ENCODE measurements at regions not wholly inside any gene's neighbourhood (a gene's known extent, or its start where the extent isn't known, plus 50 kb on each side); places are given as distances from the start of the nearest gene placed in this dataset.

DNA sequence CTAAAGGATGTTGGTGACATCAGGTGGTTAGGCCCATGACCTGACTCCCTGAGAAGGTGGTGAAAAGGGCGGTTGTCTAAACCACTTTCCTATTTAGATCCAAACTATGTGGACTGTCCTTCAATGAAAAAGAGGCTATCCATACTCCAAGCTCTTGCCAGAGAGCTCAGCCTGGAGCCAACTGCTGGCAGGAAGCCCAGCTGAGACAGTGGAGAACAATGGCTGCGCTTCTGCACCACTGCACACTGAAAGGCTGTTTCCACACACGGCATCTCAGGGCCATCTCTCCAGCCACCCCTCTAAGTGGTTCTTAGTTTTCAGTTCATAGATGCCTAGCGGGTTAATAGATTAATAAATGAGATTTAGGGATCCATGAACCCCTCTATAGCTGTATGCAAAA is 488.8 kb upstream of the ZMIZ1 start:
- Histone ChIP-seq H3K4me3 (no peak overlapping the region), H3K27ac (no peak overlapping the region), H3K36me3 (no peaks in the 10 kb centered on the region), H3K4me1 (peaks cover 3% of the 10 kb centered on the region), H3K9me3 (no peaks in the 10 kb centered on the region), H3K27me3 (no peaks in the 10 kb centered on the region)
- no peak for TF ChIP-seq EP300 (IDR thresholded peaks at IDR 0.05)
- TF ChIP-seq, protein P1, sequence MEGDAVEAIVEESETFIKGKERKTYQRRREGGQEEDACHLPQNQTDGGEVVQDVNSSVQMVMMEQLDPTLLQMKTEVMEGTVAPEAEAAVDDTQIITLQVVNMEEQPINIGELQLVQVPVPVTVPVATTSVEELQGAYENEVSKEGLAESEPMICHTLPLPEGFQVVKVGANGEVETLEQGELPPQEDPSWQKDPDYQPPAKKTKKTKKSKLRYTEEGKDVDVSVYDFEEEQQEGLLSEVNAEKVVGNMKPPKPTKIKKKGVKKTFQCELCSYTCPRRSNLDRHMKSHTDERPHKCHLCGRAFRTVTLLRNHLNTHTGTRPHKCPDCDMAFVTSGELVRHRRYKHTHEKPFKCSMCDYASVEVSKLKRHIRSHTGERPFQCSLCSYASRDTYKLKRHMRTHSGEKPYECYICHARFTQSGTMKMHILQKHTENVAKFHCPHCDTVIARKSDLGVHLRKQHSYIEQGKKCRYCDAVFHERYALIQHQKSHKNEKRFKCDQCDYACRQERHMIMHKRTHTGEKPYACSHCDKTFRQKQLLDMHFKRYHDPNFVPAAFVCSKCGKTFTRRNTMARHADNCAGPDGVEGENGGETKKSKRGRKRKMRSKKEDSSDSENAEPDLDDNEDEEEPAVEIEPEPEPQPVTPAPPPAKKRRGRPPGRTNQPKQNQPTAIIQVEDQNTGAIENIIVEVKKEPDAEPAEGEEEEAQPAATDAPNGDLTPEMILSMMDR (IDR thresholded peaks at IDR 0.05): no peak
- no peak for TF ChIP-seq POLR2AphosphoS5 (IDR thresholded peaks at IDR 0.05)
- no peak for TF ChIP-seq POLR2A (IDR thresholded peaks at IDR 0.05)
- DNase-seq (ENCODE audit: low spot score in 2 of 2): no peak
- 85% methylated on average over 2 of the region's 4 CpGs for WGBS

GRCh38 chr10:78581133-78581694 is 487.6 kb upstream of the ZMIZ1 start:
- Histone ChIP-seq H3K36me3 (no peaks in the 10 kb centered on the region), H3K9me3 (no peaks in the 10 kb centered on the region), H3K27me3 (no peaks in the 10 kb centered on the region), H3K4me1 (peaks cover 3% of the 10 kb centered on the region), H3K27ac (no peak overlapping the region), H3K4me3 (no peak overlapping the region)
- WGBS: 83% methylated on average over 4 of the region's 4 CpGs
- TF ChIP-seq EP300 (IDR thresholded peaks at IDR 0.05): no peak
- TF ChIP-seq, protein P1 (IDR thresholded peaks at IDR 0.05): no peak
- no peak for DNase-seq (ENCODE audit: low spot score in 2 of 2)

DNA sequence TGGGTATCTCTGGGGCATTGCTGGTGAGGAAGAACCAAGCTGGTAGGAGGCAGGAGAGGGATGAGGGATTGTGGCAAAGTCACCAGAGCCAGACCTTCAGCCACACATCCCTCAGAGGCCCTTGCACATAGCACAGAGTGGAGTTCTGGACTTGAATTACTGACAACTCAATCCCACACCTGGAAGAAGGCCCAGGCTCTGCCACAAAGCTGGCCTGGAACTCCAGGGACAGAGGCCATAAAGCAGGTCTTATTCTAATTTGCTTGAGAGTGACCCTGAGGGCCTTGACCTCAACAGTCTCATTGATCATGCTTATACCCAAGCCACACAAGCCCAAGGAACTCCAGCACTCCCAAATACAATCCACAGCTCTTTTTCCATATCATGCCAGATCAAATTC is 486.2 kb upstream of the ZMIZ1 start:
- Histone ChIP-seq H3K4me1 (peaks cover 3% of the 10 kb centered on the region), H3K27me3 (no peaks in the 10 kb centered on the region), H3K9me3 (no peaks in the 10 kb centered on the region), H3K36me3 (no peaks in the 10 kb centered on the region), H3K27ac (no peak overlapping the region), H3K4me3 (no peak overlapping the region)
- DNase-seq (ENCODE audit: low spot score in 2 of 2): no peak
- TF ChIP-seq POLR2AphosphoS5 (IDR thresholded peaks at IDR 0.05) (no peak), POLR2A (IDR thresholded peaks at IDR 0.05) (no peak), EP300 (IDR thresholded peaks at IDR 0.05) (no peak)
- TF ChIP-seq, protein P1 (IDR thresholded peaks at IDR 0.05): no peak

DNA sequence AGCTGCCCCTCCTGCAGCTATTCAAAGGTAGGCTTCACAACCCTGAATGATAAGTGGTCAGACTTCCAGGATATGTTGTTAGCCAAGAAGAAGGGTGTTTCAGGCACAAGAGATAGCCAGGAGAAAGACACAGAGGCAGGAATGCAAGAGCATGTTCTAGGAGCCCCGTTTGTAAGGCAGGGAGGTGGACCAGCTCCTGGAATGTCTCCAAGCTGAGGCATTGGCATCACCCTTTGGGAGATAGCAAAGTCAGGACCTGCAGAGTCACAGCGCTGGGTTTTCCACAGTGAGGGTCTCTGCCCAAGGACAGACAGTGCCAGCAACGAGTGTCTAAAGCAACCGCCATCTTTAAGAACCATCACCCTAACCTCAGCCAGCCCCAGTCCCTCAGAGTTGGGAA is 484.5 kb upstream of the ZMIZ1 start:
- peaks cover 3% of the 10 kb centered on the region for H3K4me1 ChIP-seq
- TF ChIP-seq POLR2AphosphoS5 (IDR thresholded peaks at IDR 0.05) (no peak), EP300 (IDR thresholded peaks at IDR 0.05) (no peak), POLR2A (IDR thresholded peaks at IDR 0.05) (no peak)
- TF ChIP-seq, protein P1 (IDR thresholded peaks at IDR 0.05): no peak
- H3K27me3 ChIP-seq: no peaks in the 10 kb centered on the region
- H3K27ac ChIP-seq: no peak overlapping the region
- H3K9me3 ChIP-seq: no peaks in the 10 kb centered on the region
- H3K4me3 ChIP-seq: no peak overlapping the region
- 63% methylated on average over 4 of the region's 4 CpGs for whole genome bisulfite sequencing
- H3K36me3 ChIP-seq: no peaks in the 10 kb centered on the region
- no peak for DNase-seq (ENCODE audit: low spot score in 2 of 2)

GRCh38 chr10:78584681-78585080 is 484.1 kb upstream of the ZMIZ1 start:
- 50% methylated on average over 7 of the region's 7 CpGs for WGBS
- no peak for TF ChIP-seq POLR2A (IDR thresholded peaks at IDR 0.05)
- TF ChIP-seq, protein P1 (IDR thresholded peaks at IDR 0.05): no peak
- TF ChIP-seq EP300 (IDR thresholded peaks at IDR 0.05): no peak
- TF ChIP-seq POLR2AphosphoS5 (IDR thresholded peaks at IDR 0.05): no peak
- Histone ChIP-seq H3K4me3 (no peak overlapping the region), H3K27me3 (no peaks in the 10 kb centered on the region), H3K9me3 (no peaks in the 10 kb centered on the region), H3K36me3 (no peaks in the 10 kb centered on the region), H3K27ac (no peak overlapping the region), H3K4me1 (peaks cover 3% of the 10 kb centered on the region)
- DNase-seq (ENCODE audit: low spot score in 2 of 2): no peak

Measured in suprapubic skin (tissue), 4 donors.